Inflammatory macrophage (primary cell): ENCODE measurements at regions not wholly inside any gene's neighbourhood (a gene's known extent, or its start where the extent isn't known, plus 50 kb on each side); places are given as distances from the start of the nearest gene placed in this dataset.
"Not testable (repeated sequence)": the region's sequence is repeated elsewhere in the genome, so short reads cannot be mapped to it uniquely, and the experiment has no call there.

Source experiments
- DNase-seq, 2 donors: peaks; one replicate each; pipeline ENCODE4 v3.0.0-alpha.2; 2020 to 2022

DNA sequence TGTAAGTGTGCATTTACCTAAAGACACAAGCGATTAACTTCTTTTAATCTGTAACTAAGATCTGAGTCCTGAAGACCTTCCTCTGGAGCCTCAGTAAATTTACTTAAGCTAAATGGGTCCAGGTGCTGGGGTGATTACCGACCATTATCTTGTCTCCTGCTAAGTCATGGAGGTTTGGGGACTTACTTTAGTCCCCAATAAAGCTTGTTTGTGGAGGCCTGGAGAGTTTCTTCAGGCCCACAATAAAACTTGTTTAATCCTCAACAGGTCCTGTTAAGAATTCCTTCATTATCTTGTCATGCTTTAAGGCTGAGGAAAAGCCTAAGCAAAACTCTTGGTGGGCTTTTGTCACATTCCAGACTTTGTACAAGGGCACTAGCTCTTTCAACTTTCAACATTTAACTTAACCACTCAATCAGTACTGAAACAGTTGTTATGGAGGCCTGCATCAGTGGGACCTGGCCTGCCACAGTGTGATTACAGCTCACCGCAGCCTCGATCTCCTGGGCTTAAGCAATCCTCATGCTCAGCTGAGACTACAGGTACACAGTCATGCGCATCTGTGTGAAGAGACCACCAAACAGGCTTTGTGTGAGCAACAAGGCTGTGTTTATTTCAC lies 84.0 kb downstream of the FMO4 start:
- DNase-seq, result no peak

DNA sequence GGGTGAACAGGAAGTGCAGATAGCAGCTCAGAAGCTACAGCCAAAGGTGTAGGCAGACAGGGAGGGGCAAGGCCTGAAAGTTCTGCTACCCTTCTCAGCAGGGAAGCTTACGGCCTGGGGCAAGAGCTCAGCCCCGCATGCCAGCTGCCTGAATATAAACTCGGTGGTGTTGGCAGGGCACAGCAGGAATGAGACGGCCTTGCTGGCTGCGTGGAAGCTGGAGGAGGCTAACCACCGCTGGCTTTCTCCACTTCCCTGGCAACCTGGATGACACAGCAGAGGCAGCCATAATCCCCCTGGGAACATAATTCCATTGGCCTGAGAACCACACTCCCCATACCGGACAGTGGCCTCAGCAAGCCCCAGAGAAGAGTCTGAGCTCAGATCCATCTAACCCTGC lies 81.9 kb upstream of the PRRC2C start:
- DNase-seq, result no peak

GRCh38 chr1:171405391-171405714 lies 80.0 kb upstream of the PRRC2C start:
- DNase-seq, result no peak

GRCh38 chr1:171413557-171413956 lies 71.8 kb upstream of the PRRC2C start:
- not testable (repeated sequence) for DNase-seq

GRCh38 chr1:171418546-171418945 lies 66.8 kb upstream of the PRRC2C start:
- DNase-seq, result no peak

- no peak for DNase-seq
Observed at GRCh38 chr1:171420810-171421209, 64.5 kb upstream of the PRRC2C start.

- no peak for DNase-seq
Observed at GRCh38 chr1:171421413-171422020, 63.8 kb upstream of the PRRC2C start.

DNA sequence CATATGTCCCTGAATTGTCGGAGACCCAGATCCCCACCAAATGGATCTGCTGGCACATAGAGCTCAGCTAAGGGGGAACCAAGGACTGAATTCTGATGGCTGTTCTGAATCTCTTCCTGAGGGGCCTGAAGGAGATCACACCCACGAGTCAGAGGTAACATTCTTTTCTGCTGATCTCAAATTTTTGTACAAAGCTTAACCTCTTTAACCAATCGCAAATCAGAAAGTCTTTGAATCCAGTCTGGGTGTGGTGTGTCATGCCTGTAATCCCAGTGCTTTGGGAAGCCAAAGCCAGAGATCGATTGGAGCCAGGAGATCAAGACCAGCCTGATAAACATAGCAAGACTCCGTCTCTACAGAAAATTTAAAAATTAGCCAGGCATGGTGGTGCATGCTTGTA lies 62.8 kb upstream of the PRRC2C start:
- no peak for DNase-seq

GRCh38 chr1:171424494-171424893 lies 60.8 kb upstream of the PRRC2C start:
- DNase-seq, result no peak

DNA sequence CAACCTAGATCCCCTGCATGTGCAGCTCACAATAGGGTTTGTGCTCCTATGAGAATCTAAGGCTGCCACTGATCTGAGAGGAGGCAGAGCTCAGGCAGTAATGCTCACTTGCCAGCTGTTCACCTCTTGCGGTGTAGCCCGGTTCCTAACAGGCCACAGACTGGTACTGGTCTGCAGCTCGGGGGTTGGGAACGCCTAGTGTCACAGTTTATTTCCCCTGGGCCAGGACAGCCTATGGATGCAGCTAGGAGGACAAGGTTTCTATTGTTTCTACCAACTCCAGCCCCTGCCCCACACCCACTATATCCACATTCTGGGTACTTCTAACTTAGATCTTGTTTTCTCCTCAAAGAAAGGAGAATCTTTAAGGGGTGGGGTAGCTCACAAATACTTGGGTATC lies 58.7 kb upstream of the PRRC2C start:
- DNase-seq, result no peak

GRCh38 chr1:171427852-171428471 lies 57.4 kb upstream of the PRRC2C start:
- no peak for DNase-seq

- no peak for DNase-seq
Observed at GRCh38 chr1:171429137-171429536, 56.2 kb upstream of the PRRC2C start.

DNA sequence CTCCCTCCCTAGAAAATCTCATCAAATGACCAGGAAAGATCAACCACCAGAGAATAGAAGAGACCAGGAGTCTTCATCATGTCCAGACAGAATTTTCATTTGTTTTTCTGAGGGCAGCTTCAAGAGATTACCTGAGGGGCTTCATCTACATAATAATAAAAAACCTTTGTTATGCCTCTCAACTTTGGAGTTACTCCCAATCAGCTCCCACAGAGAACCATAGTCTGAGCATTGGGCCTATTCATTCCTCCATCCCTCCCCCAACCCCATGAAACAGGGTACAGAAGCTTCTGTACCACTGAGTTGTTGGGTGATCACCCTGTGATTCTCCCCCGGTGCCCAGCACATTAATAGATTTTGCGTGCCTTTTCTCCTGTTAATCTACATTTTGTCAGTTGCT lies 53.3 kb upstream of the PRRC2C start:
- no peak for DNase-seq

GRCh38 chr1:171432473-171432872 lies 52.9 kb upstream of the PRRC2C start:
- DNase-seq, result no peak

DNA sequence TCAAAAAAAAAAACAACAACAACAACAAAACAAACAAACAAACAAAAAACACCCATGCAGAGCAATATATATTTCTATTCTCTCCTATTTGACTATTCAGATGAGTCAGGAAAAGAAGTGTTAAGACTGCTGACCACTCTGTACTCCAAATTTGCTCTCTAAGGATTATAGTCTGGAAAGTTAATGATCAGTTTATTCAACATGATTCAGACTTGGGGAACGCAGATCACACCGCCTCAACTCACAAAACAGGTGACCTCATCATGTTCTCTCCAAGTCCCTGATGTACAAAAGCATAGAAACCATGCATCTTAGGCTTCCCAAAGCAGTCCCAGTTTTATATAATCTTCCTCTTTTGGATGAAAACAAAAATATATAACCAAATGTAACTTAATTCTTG lies 51.9 kb upstream of the PRRC2C start:
- DNase-seq, result no peak

DNA sequence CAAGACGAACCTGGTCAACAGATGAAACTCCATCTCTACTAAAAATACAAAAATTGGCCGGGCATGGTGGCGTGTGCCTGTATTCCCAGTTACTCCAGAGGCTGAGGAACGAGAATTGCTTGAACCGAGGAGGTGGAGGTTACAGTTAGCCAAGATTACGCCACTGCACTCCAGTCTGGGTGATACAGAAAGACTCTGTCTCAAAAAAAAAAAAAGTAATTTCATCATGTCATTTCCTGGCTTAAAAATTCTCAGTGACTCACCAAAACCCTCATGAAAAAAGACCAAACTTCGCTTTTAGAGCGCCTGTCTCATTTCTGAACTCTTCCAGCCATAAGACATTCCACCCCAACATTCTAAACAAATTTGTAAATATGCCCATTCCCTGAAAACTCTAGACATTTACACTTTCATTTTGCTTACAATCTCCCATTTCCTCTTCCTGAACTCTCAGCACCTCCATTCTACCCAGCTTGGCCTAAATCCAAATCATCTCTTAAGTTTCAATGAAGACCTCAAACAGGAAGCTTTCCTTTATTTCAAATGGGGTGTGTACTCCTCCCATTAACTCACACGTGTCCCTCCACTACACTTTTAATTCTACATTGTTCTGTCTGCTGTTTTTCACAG lies 50.5 kb upstream of the PRRC2C start:
- peak; percentile 53 to 73 for DNase-seq
